HEK293T (cell line): ENCODE measurements at regions not wholly inside any gene's neighbourhood (a gene's known extent, or its start where the extent isn't known, plus 50 kb on each side); places are given as distances from the start of the nearest gene placed in this dataset.

Source experiments
- ARNT ChIP-seq: fragments of 450-650 bp; IDR thresholded peaks from 2 replicates; pipeline ENCODE4 v1.6.1; 2017; ENCODE audit warnings: mild to moderate bottlenecking
- BHLHE40 ChIP-seq: fragments of 450-650 bp; IDR thresholded peaks from 2 replicates; pipeline ENCODE4 v1.6.1; 2016; ENCODE audit warnings: mild to moderate bottlenecking, moderate library complexity, borderline replicate concordance
- ELF4 ChIP-seq: fragments of 450-650 bp; IDR thresholded peaks from 2 replicates; pipeline ENCODE4 v1.6.1; 2017; ENCODE audit warnings: antibody characterized with exemption
- FOXA1 ChIP-seq: fragments of 450-650 bp; IDR thresholded peaks from 2 replicates; pipeline ENCODE4 v1.6.1; 2016; ENCODE audit warnings: mild to moderate bottlenecking
- FOXK2 ChIP-seq: fragments of 450-650 bp; IDR thresholded peaks from 2 replicates; pipeline ENCODE4 v1.6.1; 2016; ENCODE audit warnings: mild to moderate bottlenecking
- FOXM1 ChIP-seq: fragments of 450-650 bp; IDR thresholded peaks from 2 replicates; pipeline ENCODE4 v1.6.1; 2017; ENCODE audit warnings: mild to moderate bottlenecking, borderline replicate concordance
- HDGF ChIP-seq: fragments of 450-650 bp; IDR thresholded peaks from 2 replicates; pipeline ENCODE4 v1.6.1; 2017; ENCODE audit warnings: antibody characterized with exemption, borderline replicate concordance
- L3MBTL2 ChIP-seq: fragments of 450-650 bp; conservative IDR thresholded peaks from 2 replicates; pipeline ENCODE4 v1.6.1; 2016; ENCODE audit warnings: mild to moderate bottlenecking
- LEF1 ChIP-seq: fragments of 450-650 bp; IDR thresholded peaks from 2 replicates; pipeline ENCODE4 v1.6.1; 2017; ENCODE audit warnings: mild to moderate bottlenecking, borderline replicate concordance
- NFRKB ChIP-seq: fragments of 450-650 bp; IDR thresholded peaks from 2 replicates; pipeline ENCODE4 v1.6.1; 2016; ENCODE audit warnings: mild to moderate bottlenecking, moderate library complexity
- SP1 ChIP-seq: fragments of 450-650 bp; IDR thresholded peaks from 2 replicates; pipeline ENCODE4 v1.6.1; 2017
- TARDBP ChIP-seq: fragments of 450-650 bp; IDR thresholded peaks from 2 replicates; pipeline ENCODE4 v1.6.1; 2016
- ZNF384 ChIP-seq: fragments of 450-650 bp; IDR thresholded peaks from 2 replicates; pipeline ENCODE4 v1.6.1; 2016
- TF ChIP-seq, protein P1 (sequence below): fragments of 450-650 bp; IDR thresholded peaks from 2 replicates; pipeline ENCODE4 v1.6.1; 2016

DNA sequence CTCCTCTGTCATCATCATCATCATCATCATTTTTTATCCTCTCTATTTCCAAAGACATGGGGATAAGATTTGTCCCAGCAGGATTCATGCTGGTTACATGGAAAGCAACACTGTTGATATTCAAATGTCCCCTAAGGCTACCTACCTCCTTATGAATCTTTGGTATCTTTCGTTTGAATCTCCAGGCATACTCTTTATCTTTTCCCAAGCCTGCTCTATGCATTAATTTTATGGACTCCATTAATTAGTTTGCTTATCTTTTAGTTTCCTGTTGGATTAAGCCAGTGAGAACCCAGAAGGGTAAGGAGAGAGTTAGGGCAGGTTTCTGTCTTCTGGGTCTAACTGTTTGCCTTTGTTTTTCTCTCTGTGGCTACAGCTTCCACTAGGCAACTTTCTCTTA lies 129.6 kb upstream of the GOT2 start:
- no peak for TF ChIP-seq FOXK2
- no peak for TF ChIP-seq HDGF
- TF ChIP-seq FOXA1, result no peak
- TF ChIP-seq FOXM1, result no peak
- no peak for TF ChIP-seq ELF4
- no peak for TF ChIP-seq TARDBP
- TF ChIP-seq, protein P1, sequence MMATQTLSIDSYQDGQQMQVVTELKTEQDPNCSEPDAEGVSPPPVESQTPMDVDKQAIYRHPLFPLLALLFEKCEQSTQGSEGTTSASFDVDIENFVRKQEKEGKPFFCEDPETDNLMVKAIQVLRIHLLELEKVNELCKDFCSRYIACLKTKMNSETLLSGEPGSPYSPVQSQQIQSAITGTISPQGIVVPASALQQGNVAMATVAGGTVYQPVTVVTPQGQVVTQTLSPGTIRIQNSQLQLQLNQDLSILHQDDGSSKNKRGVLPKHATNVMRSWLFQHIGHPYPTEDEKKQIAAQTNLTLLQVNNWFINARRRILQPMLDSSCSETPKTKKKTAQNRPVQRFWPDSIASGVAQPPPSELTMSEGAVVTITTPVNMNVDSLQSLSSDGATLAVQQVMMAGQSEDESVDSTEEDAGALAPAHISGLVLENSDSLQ, result no peak
- no peak for TF ChIP-seq ZNF384
- no peak for TF ChIP-seq BHLHE40
- no peak for TF ChIP-seq SP1
- no peak for TF ChIP-seq L3MBTL2
- no peak for TF ChIP-seq ARNT
- TF ChIP-seq NFRKB, result no peak
- no peak for TF ChIP-seq LEF1
